HEK293 (cell line): ENCODE measurements at regions not wholly inside any gene's neighbourhood (a gene's known extent, or its start where the extent isn't known, plus 50 kb on each side); places are given as distances from the start of the nearest gene placed in this dataset.

ENCODE experiments used
- EGR2 ChIP-seq: fragments of 450-650 bp; formaldehyde crosslinking; IDR thresholded peaks from 2 replicates; pipeline ENCODE4 v1.5.1; 2016; ENCODE audit warnings: low read depth, missing biosample characterization, missing genetic modification characterization
- FEZF1 ChIP-seq: fragments of 450-650 bp; formaldehyde crosslinking; IDR thresholded peaks from 2 replicates; pipeline ENCODE4 v1.5.1; 2016; ENCODE audit warnings: missing biosample characterization, missing genetic modification characterization
- HOXC10 ChIP-seq: sonication (generic); formaldehyde crosslinking; IDR thresholded peaks from 2 replicates; pipeline ENCODE4 v1.8.1; 2023; ENCODE audit warnings: mild to moderate bottlenecking, missing genetic modification reagents
- INSM2 ChIP-seq: fragments of 450-650 bp; formaldehyde crosslinking; IDR thresholded peaks from 2 replicates; pipeline ENCODE4 v1.5.1; 2016; ENCODE audit warnings: missing biosample characterization, missing genetic modification characterization
- KLF7 ChIP-seq: fragments of 450-650 bp; formaldehyde crosslinking; IDR thresholded peaks from 2 replicates; pipeline ENCODE4 v1.5.1; 2016; ENCODE audit warnings: missing biosample characterization, missing genetic modification characterization, borderline replicate concordance
- KLF8 ChIP-seq: fragments of 450-650 bp; formaldehyde crosslinking; IDR thresholded peaks from 2 replicates; pipeline ENCODE4 v1.5.1; 2016; ENCODE audit warnings: missing biosample characterization, missing genetic modification characterization
- REST ChIP-seq: fragments of 450-650 bp; formaldehyde crosslinking; IDR thresholded peaks from 2 replicates; pipeline ENCODE4 v1.5.1; 2016; ENCODE audit warnings: missing biosample characterization, missing genetic modification characterization
- SP2 ChIP-seq: fragments of 450-650 bp; formaldehyde crosslinking; IDR thresholded peaks from 2 replicates; pipeline ENCODE4 v1.5.1; 2016; ENCODE audit warnings: missing biosample characterization, missing genetic modification characterization
- SP7 ChIP-seq: fragments of 450-650 bp; formaldehyde crosslinking; IDR thresholded peaks from 2 replicates; pipeline ENCODE4 v1.5.1; 2016; ENCODE audit warnings: missing biosample characterization, missing genetic modification characterization
- TRIM28 ChIP-seq: IDR thresholded peaks from 2 replicates; pipeline ENCODE4 v1.6.1; 2011; ENCODE audit warnings: low read length, control low read depth, borderline replicate concordance
- ZFP69B ChIP-seq: fragments of 450-650 bp; formaldehyde crosslinking; IDR thresholded peaks from 2 replicates; pipeline ENCODE4 v1.5.1; 2016; ENCODE audit warnings: missing biosample characterization, missing genetic modification characterization
- ZIC2 ChIP-seq: fragments of 450-650 bp; formaldehyde crosslinking; IDR thresholded peaks from 2 replicates; pipeline ENCODE4 v1.5.1; 2016; ENCODE audit warnings: missing biosample characterization, missing genetic modification characterization
- ZNF140 ChIP-seq: fragments of 450-650 bp; formaldehyde crosslinking; IDR thresholded peaks from 2 replicates; pipeline ENCODE4 v1.5.1; 2016; ENCODE audit warnings: missing biosample characterization, missing genetic modification characterization
- ZNF2 ChIP-seq: fragments of 450-650 bp; formaldehyde crosslinking; IDR thresholded peaks from 2 replicates; pipeline ENCODE4 v1.5.1; 2016; ENCODE audit warnings: missing biosample characterization, missing genetic modification characterization
- ZNF280D ChIP-seq: fragments of 450-650 bp; formaldehyde crosslinking; IDR thresholded peaks from 2 replicates; pipeline ENCODE4 v1.5.1; 2016; ENCODE audit warnings: missing biosample characterization, missing genetic modification characterization
- ZNF423 ChIP-seq: fragments of 450-650 bp; formaldehyde crosslinking; IDR thresholded peaks from 2 replicates; pipeline ENCODE4 v1.5.1; 2016; ENCODE audit warnings: missing biosample characterization, missing genetic modification characterization
- ZNF426 ChIP-seq: fragments of 450-650 bp; formaldehyde crosslinking; IDR thresholded peaks from 2 replicates; pipeline ENCODE4 v1.5.1; 2017; ENCODE audit warnings: missing biosample characterization, missing genetic modification characterization, mild to moderate bottlenecking, inconsistent platforms, moderate library complexity
- ZNF555 ChIP-seq: fragments of 450-650 bp; formaldehyde crosslinking; conservative IDR thresholded peaks from 2 replicates; pipeline ENCODE4 v1.5.1; 2017; ENCODE audit warnings: missing biosample characterization, mild to moderate bottlenecking, missing genetic modification characterization, inconsistent platforms
- ZNF623 ChIP-seq: fragments of 450-650 bp; formaldehyde crosslinking; IDR thresholded peaks from 2 replicates; pipeline ENCODE4 v1.5.1; 2016; ENCODE audit warnings: missing biosample characterization, missing genetic modification characterization
- ZNF624 ChIP-seq: fragments of 450-650 bp; formaldehyde crosslinking; IDR thresholded peaks from 2 replicates; pipeline ENCODE4 v1.5.1; 2017; ENCODE audit warnings: missing biosample characterization, missing genetic modification characterization
- ZNF626 ChIP-seq: fragments of 450-650 bp; sonication (Bioruptor Pico); formaldehyde crosslinking; IDR thresholded peaks from 2 replicates; pipeline ENCODE4 v1.5.1; 2018; ENCODE audit warnings: missing biosample characterization, missing genetic modification characterization, inconsistent platforms
- ZNF654 ChIP-seq: fragments of 450-650 bp; formaldehyde crosslinking; IDR thresholded peaks from 2 replicates; pipeline ENCODE4 v1.5.1; 2016; ENCODE audit warnings: low read depth, missing biosample characterization, missing genetic modification characterization
- ZNF843 ChIP-seq: fragments of 450-650 bp; formaldehyde crosslinking; IDR thresholded peaks from 2 replicates; pipeline ENCODE4 v1.5.1; 2016; ENCODE audit warnings: missing biosample characterization, missing genetic modification characterization
- ZXDB ChIP-seq: fragments of 450-650 bp; formaldehyde crosslinking; IDR thresholded peaks from 2 replicates; pipeline ENCODE4 v1.5.1; 2016; ENCODE audit warnings: missing biosample characterization, missing genetic modification characterization
- TF ChIP-seq, protein P1 (sequence below): fragments of 450-650 bp; formaldehyde crosslinking; conservative IDR thresholded peaks from 2 replicates; pipeline ENCODE4 v1.5.1; 2016; ENCODE audit warnings: low read depth, missing biosample characterization, missing genetic modification characterization
- TF ChIP-seq, protein P2 (sequence below): fragments of 450-650 bp; formaldehyde crosslinking; IDR thresholded peaks from 2 replicates; pipeline ENCODE4 v1.5.1; 2016; ENCODE audit warnings: missing biosample characterization, missing genetic modification characterization

- TF ChIP-seq FEZF1 (tag by site-specific recombination) (no peak), ZNF624 (tag by site-specific recombination) (no peak), ZNF423 (tag by site-specific recombination) (no peak), KLF8 (no peak), ZNF843 (no peak), SP2 (tag by site-specific recombination) (no peak), HOXC10 (no peak), SP7 (tag by site-specific recombination) (no peak), ZNF555 (tag by site-specific recombination) (peak; percentile 68), ZNF2 (tag by site-specific recombination) (no peak), EGR2 (tag by site-specific recombination) (no peak), ZNF140 (peak; percentile 64; the same call in 1 of the 2 replicates), ZNF623 (peak; percentile 44), KLF7 (tag by site-specific recombination) (no peak), ZNF654 (tag by site-specific recombination) (peak; percentile 18; the same call in 1 of the 2 replicates), ZFP69B (tag by site-specific recombination) (no peak), ZNF626 (tag by site-specific recombination) (no peak), INSM2 (tag by site-specific recombination) (no peak), ZXDB (peak; percentile 24; the same call in 1 of the 2 replicates), ZNF426 (tag by site-specific recombination) (peak; percentile 72), ZNF280D (tag by site-specific recombination) (no peak), TRIM28 (no peak), REST (tag by site-specific recombination) (peak; percentile 46; the same call in 1 of the 2 replicates), ZIC2 (tag by site-specific recombination) (no peak)
- TF ChIP-seq, protein P1, sequence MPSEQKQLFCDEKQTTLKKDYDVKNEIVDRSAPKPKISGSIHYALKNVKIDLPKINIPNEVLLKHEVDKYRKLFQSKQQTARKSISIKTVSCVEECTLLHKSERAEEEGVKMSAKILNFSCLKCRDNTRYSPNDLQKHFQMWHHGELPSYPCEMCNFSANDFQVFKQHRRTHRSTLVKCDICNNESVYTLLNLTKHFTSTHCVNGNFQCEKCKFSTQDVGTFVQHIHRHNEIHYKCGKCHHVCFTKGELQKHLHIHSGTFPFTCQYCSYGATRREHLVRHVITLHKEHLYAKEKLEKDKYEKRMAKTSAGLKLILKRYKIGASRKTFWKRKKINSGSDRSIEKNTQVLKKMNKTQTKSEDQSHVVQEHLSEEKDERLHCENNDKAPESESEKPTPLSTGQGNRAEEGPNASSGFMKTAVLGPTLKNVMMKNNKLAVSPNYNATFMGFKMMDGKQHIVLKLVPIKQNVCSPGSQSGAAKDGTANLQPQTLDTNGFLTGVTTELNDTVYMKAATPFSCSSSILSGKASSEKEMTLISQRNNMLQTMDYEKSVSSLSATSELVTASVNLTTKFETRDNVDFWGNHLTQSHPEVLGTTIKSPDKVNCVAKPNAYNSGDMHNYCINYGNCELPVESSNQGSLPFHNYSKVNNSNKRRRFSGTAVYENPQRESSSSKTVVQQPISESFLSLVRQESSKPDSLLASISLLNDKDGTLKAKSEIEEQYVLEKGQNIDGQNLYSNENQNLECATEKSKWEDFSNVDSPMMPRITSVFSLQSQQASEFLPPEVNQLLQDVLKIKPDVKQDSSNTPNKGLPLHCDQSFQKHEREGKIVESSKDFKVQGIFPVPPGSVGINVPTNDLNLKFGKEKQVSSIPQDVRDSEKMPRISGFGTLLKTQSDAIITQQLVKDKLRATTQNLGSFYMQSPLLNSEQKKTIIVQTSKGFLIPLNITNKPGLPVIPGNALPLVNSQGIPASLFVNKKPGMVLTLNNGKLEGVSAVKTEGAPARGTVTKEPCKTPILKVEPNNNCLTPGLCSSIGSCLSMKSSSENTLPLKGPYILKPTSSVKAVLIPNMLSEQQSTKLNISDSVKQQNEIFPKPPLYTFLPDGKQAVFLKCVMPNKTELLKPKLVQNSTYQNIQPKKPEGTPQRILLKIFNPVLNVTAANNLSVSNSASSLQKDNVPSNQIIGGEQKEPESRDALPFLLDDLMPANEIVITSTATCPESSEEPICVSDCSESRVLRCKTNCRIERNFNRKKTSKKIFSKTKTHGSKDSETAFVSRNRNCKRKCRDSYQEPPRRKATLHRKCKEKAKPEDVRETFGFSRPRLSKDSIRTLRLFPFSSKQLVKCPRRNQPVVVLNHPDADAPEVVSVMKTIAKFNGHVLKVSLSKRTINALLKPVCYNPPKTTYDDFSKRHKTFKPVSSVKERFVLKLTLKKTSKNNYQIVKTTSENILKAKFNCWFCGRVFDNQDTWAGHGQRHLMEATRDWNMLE (tag by site-specific recombination): peak; percentile 70
- TF ChIP-seq, protein P2, sequence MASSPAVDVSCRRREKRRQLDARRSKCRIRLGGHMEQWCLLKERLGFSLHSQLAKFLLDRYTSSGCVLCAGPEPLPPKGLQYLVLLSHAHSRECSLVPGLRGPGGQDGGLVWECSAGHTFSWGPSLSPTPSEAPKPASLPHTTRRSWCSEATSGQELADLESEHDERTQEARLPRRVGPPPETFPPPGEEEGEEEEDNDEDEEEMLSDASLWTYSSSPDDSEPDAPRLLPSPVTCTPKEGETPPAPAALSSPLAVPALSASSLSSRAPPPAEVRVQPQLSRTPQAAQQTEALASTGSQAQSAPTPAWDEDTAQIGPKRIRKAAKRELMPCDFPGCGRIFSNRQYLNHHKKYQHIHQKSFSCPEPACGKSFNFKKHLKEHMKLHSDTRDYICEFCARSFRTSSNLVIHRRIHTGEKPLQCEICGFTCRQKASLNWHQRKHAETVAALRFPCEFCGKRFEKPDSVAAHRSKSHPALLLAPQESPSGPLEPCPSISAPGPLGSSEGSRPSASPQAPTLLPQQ (tag by site-specific recombination): no peak
Measured at GRCh38 chr1:104856518-104856917, 1106.8 kb downstream of the AMY1C start (continued).
